IPS DF 4.7 (cell line): ENCODE measurements at regions not wholly inside any gene's neighbourhood (a gene's known extent, or its start where the extent isn't known, plus 50 kb on each side); places are given as distances from the start of the nearest gene placed in this dataset.
"Not testable (repeated sequence)": the region's sequence is repeated elsewhere in the genome, so short reads cannot be mapped to it uniquely, and the experiment has no call there.

ENCODE experiments used
- DNase-seq: peaks from one replicate; pipeline ENCODE4 v3.0.0-alpha.2; 2013; ENCODE audit warnings: low spot score; ENCODE audit errors: extremely low read depth

GRCh38 chr14:53306267-53306721 is 153.2 kb upstream of the DDHD1 start:
- DNase-seq, result no peak

- no peak for DNase-seq
These were observed 151.7 kb upstream of the DDHD1 start for GRCh38 chr14:53304726-53305381.

- DNase-seq, result no peak
These were observed 143.0 kb upstream of the DDHD1 start for GRCh38 chr14:53295985-53296582.

- no peak for DNase-seq
These were observed 142.2 kb upstream of the DDHD1 start for GRCh38 chr14:53295372-53295771.

- no peak for DNase-seq
These were observed 133.2 kb upstream of the DDHD1 start for GRCh38 chr14:53286301-53286700.

- no peak for DNase-seq
These were observed 132.7 kb upstream of the DDHD1 start for GRCh38 chr14:53285821-53286220.

GRCh38 chr14:53285064-53285463 is 131.9 kb upstream of the DDHD1 start:
- DNase-seq, result no peak

- no peak for DNase-seq
These were observed 125.7 kb upstream of the DDHD1 start for GRCh38 chr14:53278602-53279506.

- DNase-seq, result no peak
These were observed 120.5 kb upstream of the DDHD1 start for GRCh38 chr14:53273671-53274072.

- no peak for DNase-seq
These were observed 111.9 kb upstream of the DDHD1 start for GRCh38 chr14:53265025-53265424.

GRCh38 chr14:53260928-53261327 is 107.8 kb upstream of the DDHD1 start:
- no peak for DNase-seq

- DNase-seq, result no peak
These were observed 107.2 kb upstream of the DDHD1 start for GRCh38 chr14:53260286-53260685.

- no peak for DNase-seq
These were observed 99.0 kb upstream of the DDHD1 start for GRCh38 chr14:53252141-53252540.

GRCh38 chr14:53249059-53249458 is 95.9 kb upstream of the DDHD1 start:
- no peak for DNase-seq

GRCh38 chr14:53247596-53248370 is 94.7 kb upstream of the DDHD1 start:
- DNase-seq, result no peak

GRCh38 chr14:53242898-53243297 is 89.8 kb upstream of the DDHD1 start:
- DNase-seq, result not testable (repeated sequence)

GRCh38 chr14:53237488-53237887 is 84.4 kb upstream of the DDHD1 start:
- no peak for DNase-seq

GRCh38 chr14:53236708-53237107 is 83.6 kb upstream of the DDHD1 start:
- DNase-seq, result no peak

- DNase-seq, result no peak
These were observed 78.0 kb upstream of the DDHD1 start for GRCh38 chr14:53231171-53231570.

- DNase-seq, result no peak
These were observed 75.8 kb upstream of the DDHD1 start for GRCh38 chr14:53228966-53229365.

- no peak for DNase-seq
These were observed 74.1 kb upstream of the DDHD1 start for GRCh38 chr14:53227154-53227718.
